IMR-90 (cell line): ENCODE measurements at regions not wholly inside any gene's neighbourhood (a gene's known extent, or its start where the extent isn't known, plus 50 kb on each side); places are given as distances from the start of the nearest gene placed in this dataset.

Experiments used
- ATAC-seq: fragments of 200-7000 bp; cut with Tn5 transposase; 2 replicates; pipeline ENCODE4 v1.9.1; 2020; ENCODE audit warnings: low read depth, mild to moderate bottlenecking, moderate library complexity
- BruUV-seq: library from RNA; stranded (reverse); fragments of 400-500 nt; replicated peaks from 2 replicates; lab custom pipeline; 2021; lab: Mats Ljungman, UMichigan
- CTCF ChIA-PET: fragments of 300-600 bp; formaldehyde crosslinking; extraction: SDS; loops from one replicate; lab custom pipeline; 2021; ENCODE audit warnings: antibody characterized with exemption; lab: Yijun Ruan, JAX
- POLR2A ChIA-PET: fragments of 300-600 bp; sonication (Branson Sonifier 250); formaldehyde crosslinking; loops from one replicate; lab custom pipeline; 2022; ENCODE audit warnings: antibody characterized with exemption; ENCODE audit not compliant: unreplicated experiment; lab: Charles Lee
- DNase-seq: peaks from one replicate; pipeline ENCODE4 v3.0.0; 2013
- H2AFZ ChIP-seq: replicated peaks from 2 replicates; pipeline ENCODE3; 2013; ENCODE audit warnings: low read length, mild to moderate bottlenecking; ENCODE audit not compliant: poor library complexity
- H2AK5ac ChIP-seq: 2 replicates; pipeline ENCODE4 v1.6.1; 2013; ENCODE audit warnings: low read depth, low read length, inconsistent platforms
- H2AK9ac ChIP-seq: replicated peaks from 2 replicates; pipeline ENCODE3; 2013; ENCODE audit warnings: mild to moderate bottlenecking, low read depth, low read length, moderate library complexity; ENCODE audit not compliant: poor library complexity
- H2BK120ac ChIP-seq: 2 replicates; pipeline ENCODE4 v1.6.1; 2013; ENCODE audit warnings: low read depth, low read length, inconsistent platforms
- H2BK15ac ChIP-seq: 3 replicates; pipeline ENCODE4 v1.6.1; 2013; ENCODE audit warnings: low read depth, low read length, inconsistent platforms
- H2BK20ac ChIP-seq: 2 replicates; pipeline ENCODE4 v1.6.1; 2013; ENCODE audit warnings: low read depth, mild to moderate bottlenecking, inconsistent platforms, low read length, moderate library complexity
- H2BK5ac ChIP-seq: 2 replicates; pipeline ENCODE4 v1.6.1; 2013; ENCODE audit warnings: mild to moderate bottlenecking, low read depth, low read length, inconsistent platforms; ENCODE audit not compliant: poor library complexity, severe bottlenecking
- H3K14ac ChIP-seq: replicated peaks from 2 replicates; pipeline ENCODE4 v1.6.1; 2013; ENCODE audit warnings: low read depth, low read length, inconsistent platforms
- H3K18ac ChIP-seq: 2 replicates; pipeline ENCODE4 v1.6.1; 2013; ENCODE audit warnings: low read depth, low read length, control low read depth
- H3K23ac ChIP-seq: 2 replicates; pipeline ENCODE4 v1.6.1; 2013; ENCODE audit warnings: low read depth, low read length, inconsistent platforms
- H3K27ac ChIP-seq: 2 replicates; pipeline ENCODE4 v1.5.1; 2013; ENCODE audit warnings: mild to moderate bottlenecking, control low read depth, low read length; ENCODE audit not compliant: insufficient read depth
- H3K27me3 ChIP-seq: 2 replicates; pipeline ENCODE4 v1.6.1; 2013; ENCODE audit warnings: low read length; ENCODE audit not compliant: control insufficient read depth, insufficient read depth
- H3K36me3 ChIP-seq: 2 replicates; pipeline ENCODE4 v1.6.1; 2013; ENCODE audit warnings: low read length, mixed read lengths; ENCODE audit not compliant: control insufficient read depth, insufficient read depth
- H3K4ac ChIP-seq: 2 replicates; pipeline ENCODE4 v1.6.1; 2013; ENCODE audit warnings: low read depth, low read length, inconsistent platforms
- H3K4me1 ChIP-seq: 2 replicates; pipeline ENCODE4 v1.6.1; 2013; ENCODE audit warnings: low read length, mixed read lengths; ENCODE audit not compliant: control insufficient read depth, insufficient read depth
- H3K4me2 ChIP-seq: 2 replicates; pipeline ENCODE4 v1.6.1; 2013; ENCODE audit warnings: low read depth, mild to moderate bottlenecking, control low read depth, low read length, moderate library complexity
- H3K4me3 ChIP-seq: 2 replicates; pipeline ENCODE4 v1.5.1; 2013; ENCODE audit warnings: low read depth, mild to moderate bottlenecking, control low read depth, low read length, moderate library complexity; ENCODE audit not compliant: insufficient read depth
- H3K56ac ChIP-seq: 2 replicates; pipeline ENCODE4 v1.6.1; 2013; ENCODE audit warnings: low read length, inconsistent platforms; ENCODE audit not compliant: insufficient read depth; ENCODE audit errors: extremely low read depth
- H3K79me1 ChIP-seq, 2 experiments: 2 replicates each; pipeline ENCODE4 v1.6.1; 2013; ENCODE audit warnings: low read length in 2 of 2, inconsistent platforms in 1 of 2, low read depth in 1 of 2
- H3K9ac ChIP-seq: 2 replicates; pipeline ENCODE4 v1.6.1; 2013; ENCODE audit warnings: low read depth, low read length, control low read depth
- H3K9me1 ChIP-seq: 2 replicates; pipeline ENCODE4 v1.6.1; 2013; ENCODE audit warnings: low read length, inconsistent platforms; ENCODE audit not compliant: insufficient read depth
- H3K9me3 ChIP-seq: 2 replicates; pipeline ENCODE4 v1.6.1; 2013; ENCODE audit warnings: low read length; ENCODE audit not compliant: control insufficient read depth, insufficient read depth
- H4K20me1 ChIP-seq: 2 replicates; pipeline ENCODE4 v1.6.1; 2013; ENCODE audit warnings: low read length, inconsistent platforms; ENCODE audit not compliant: insufficient read depth
- H4K5ac ChIP-seq: 2 replicates; pipeline ENCODE4 v1.6.1; 2013; ENCODE audit warnings: mild to moderate bottlenecking, low read depth, low read length, control low read depth
- H4K8ac ChIP-seq, 2 experiments: 2 replicates each; pipeline ENCODE4 v1.6.1; 2013; ENCODE audit warnings: low read depth in 2 of 2, low read length in 2 of 2, control low read depth in 1 of 2, inconsistent platforms in 1 of 2
- H4K91ac ChIP-seq: 2 replicates; pipeline ENCODE4 v1.6.1; 2013; ENCODE audit warnings: low read depth, low read length, inconsistent platforms; ENCODE audit not compliant: insufficient read depth
- MAFK ChIP-seq: IDR thresholded peaks from 2 replicates; pipeline ENCODE4 v1.6.1; 2012; ENCODE audit warnings: low read depth, low read length, improper control_type of control experiment
- MAZ ChIP-seq: IDR thresholded peaks from 2 replicates; pipeline ENCODE4 v1.6.1; 2012; ENCODE audit warnings: low read depth, mild to moderate bottlenecking, low read length, improper control_type of control experiment, moderate library complexity, borderline replicate concordance
- MXI1 ChIP-seq: IDR thresholded peaks from 2 replicates; pipeline ENCODE4 v1.6.1; 2012; ENCODE audit warnings: low read depth, mild to moderate bottlenecking, low read length, moderate library complexity, borderline replicate concordance
- NFE2L2 ChIP-seq: fragments of 150-350 bp; IDR thresholded peaks from 2 replicates; pipeline ENCODE4 v1.6.1; 2016; ENCODE audit warnings: low read depth, mild to moderate bottlenecking, low read length
- POLR2A ChIP-seq: IDR thresholded peaks from 2 replicates; pipeline ENCODE4 v1.6.1; 2012; ENCODE audit warnings: mild to moderate bottlenecking, low read depth, low read length
- RFX5 ChIP-seq: IDR thresholded peaks from 2 replicates; pipeline ENCODE4 v1.8.0; 2012; ENCODE audit warnings: low read depth, mild to moderate bottlenecking, low read length, moderate library complexity
- SMC3 ChIP-seq: fragments of 150-350 bp; IDR thresholded peaks from 2 replicates; pipeline ENCODE4 v1.6.1; 2016; ENCODE audit warnings: low read depth, mild to moderate bottlenecking, antibody characterized with exemption, low read length, moderate library complexity
- WGBS, 2 experiments: methylation state at CpG; one replicate each; pipeline versions ENCODE4 v1.1.5 to v1.1.7; 2013; ENCODE audit warnings: missing lambda C conversion rate in 2 of 2; ENCODE audit not compliant: insufficient read length in 1 of 2; ENCODE audit errors: extremely low coverage in 2 of 2; 5-methylcytosine and 5-hydroxymethylcytosine counted together
- dilution Hi-C: fragments of 300-500 bp; cut with HindIII; formaldehyde crosslinking; loops from one replicate; pipeline ENCODE4 v1.14.3; 2018; ENCODE audit warnings: low sequenced_read_pairs; ENCODE audit not compliant: unreplicated experiment
- in situ Hi-C: fragments of 300-500 bp; cut with MboI; formaldehyde crosslinking; loops from 3 replicates; pipeline ENCODE4 v1.14.3; 2019; ENCODE audit warnings: low sequenced_read_pairs, inconsistent platforms, mixed read lengths
- intact Hi-C: fragments of 100-400 bp; cut with micrococcal nuclease; formaldehyde crosslinking; loops from 2 replicates; pipeline ENCODE4 v1.10.0; 2022
- TF ChIP-seq, protein P1 (sequence below): fragments of 150-350 bp; IDR thresholded peaks from 2 replicates; pipeline ENCODE4 v1.6.1; 2017; ENCODE audit warnings: mild to moderate bottlenecking, antibody characterized with exemption, low read length, low read depth
- TF ChIP-seq, protein P2 (sequence below): fragments of 150-350 bp; IDR thresholded peaks from 2 replicates; pipeline ENCODE4 v1.6.1; 2016; ENCODE audit warnings: low read depth, mild to moderate bottlenecking, low read length, moderate library complexity, borderline replicate concordance

GRCh38 chr12:126797525-126797924, 1469.4 kb upstream of the TMEM132C start:
- Histone ChIP-seq H3K4me3 (no peak overlapping the region), H2AFZ (no peak overlapping the region), H3K18ac (no peak overlapping the region), H3K36me3 (no peaks in the 10 kb centered on the region), H4K91ac (no peak overlapping the region), H3K27me3 (no peaks in the 10 kb centered on the region), H3K4me1 (no peaks in the 10 kb centered on the region), H3K9me1 (no peaks in the 10 kb centered on the region), H3K23ac (no peak overlapping the region), H2AK9ac (no peak overlapping the region), H3K14ac (no peak overlapping the region), H3K9ac (no peak overlapping the region), H2BK120ac (no peak overlapping the region), H3K4me2 (no peak overlapping the region), H4K5ac (no peak overlapping the region), H4K20me1 (no peaks in the 10 kb centered on the region), H3K79me1 (no peaks in the 10 kb centered on the region), H3K4ac (no peak overlapping the region), H2BK15ac (no peak overlapping the region), H3K27ac (no peak overlapping the region), H2BK20ac (no peak overlapping the region), H2BK5ac (no peak overlapping the region), H4K8ac (no peak overlapping the region), H3K9me3 (peaks cover 25% of the 10 kb centered on the region), H3K56ac (no peak overlapping the region), H2AK5ac (no peak overlapping the region)
- ATAC-seq (no peak), DNase-seq (no peak)
- intact Hi-C loops, result no loop called here
- dilution Hi-C loops, result no loop called here
- TF ChIP-seq SMC3, result no peak
- no peak for TF ChIP-seq RFX5
- TF ChIP-seq, protein P1, sequence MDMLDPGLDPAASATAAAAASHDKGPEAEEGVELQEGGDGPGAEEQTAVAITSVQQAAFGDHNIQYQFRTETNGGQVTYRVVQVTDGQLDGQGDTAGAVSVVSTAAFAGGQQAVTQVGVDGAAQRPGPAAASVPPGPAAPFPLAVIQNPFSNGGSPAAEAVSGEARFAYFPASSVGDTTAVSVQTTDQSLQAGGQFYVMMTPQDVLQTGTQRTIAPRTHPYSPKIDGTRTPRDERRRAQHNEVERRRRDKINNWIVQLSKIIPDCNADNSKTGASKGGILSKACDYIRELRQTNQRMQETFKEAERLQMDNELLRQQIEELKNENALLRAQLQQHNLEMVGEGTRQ, result no peak
- no peak for TF ChIP-seq MXI1
- no peak for TF ChIP-seq NFE2L2
- no peak for TF ChIP-seq MAZ
- TF ChIP-seq, protein P2, sequence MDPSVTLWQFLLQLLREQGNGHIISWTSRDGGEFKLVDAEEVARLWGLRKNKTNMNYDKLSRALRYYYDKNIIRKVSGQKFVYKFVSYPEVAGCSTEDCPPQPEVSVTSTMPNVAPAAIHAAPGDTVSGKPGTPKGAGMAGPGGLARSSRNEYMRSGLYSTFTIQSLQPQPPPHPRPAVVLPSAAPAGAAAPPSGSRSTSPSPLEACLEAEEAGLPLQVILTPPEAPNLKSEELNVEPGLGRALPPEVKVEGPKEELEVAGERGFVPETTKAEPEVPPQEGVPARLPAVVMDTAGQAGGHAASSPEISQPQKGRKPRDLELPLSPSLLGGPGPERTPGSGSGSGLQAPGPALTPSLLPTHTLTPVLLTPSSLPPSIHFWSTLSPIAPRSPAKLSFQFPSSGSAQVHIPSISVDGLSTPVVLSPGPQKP, result no peak
- TF ChIP-seq POLR2A, result no peak
- no peak for TF ChIP-seq MAFK
- CTCF ChIA-PET, result interaction anchor here (0.6 kb wide), 1 partner anchor 74 kb away, joined by 7 read pairs; no protein-coding TSS in a partner anchor
- in situ Hi-C loops, result no loop called here
- 40% methylated on average over 1 of the region's 5 CpGs; no CpG with 5 or more reads in 1 of the 2 experiments for WGBS, 2 experiments
- POLR2A ChIA-PET, result no interaction called here
- BruUV-seq, result no TSS peak
